IMR-90 (cell line): ENCODE measurements at regions not wholly inside any gene's neighbourhood (a gene's known extent, or its start where the extent isn't known, plus 50 kb on each side); places are given as distances from the start of the nearest gene placed in this dataset.

Source experiments
- ATAC-seq: fragments of 200-7000 bp; cut with Tn5 transposase; 2 replicates; pipeline ENCODE4 v1.9.1; 2020; ENCODE audit warnings: low read depth, mild to moderate bottlenecking, moderate library complexity
- BruUV-seq: library from RNA; stranded (reverse); fragments of 400-500 nt; replicated peaks from 2 replicates; lab custom pipeline; 2021; lab: Mats Ljungman, UMichigan
- CTCF ChIA-PET: fragments of 300-600 bp; formaldehyde crosslinking; extraction: SDS; loops from one replicate; lab custom pipeline; 2021; ENCODE audit warnings: antibody characterized with exemption; lab: Yijun Ruan, JAX
- POLR2A ChIA-PET: fragments of 300-600 bp; sonication (Branson Sonifier 250); formaldehyde crosslinking; loops from one replicate; lab custom pipeline; 2022; ENCODE audit warnings: antibody characterized with exemption; ENCODE audit not compliant: unreplicated experiment; lab: Charles Lee
- DNase-seq: peaks from one replicate; pipeline ENCODE4 v3.0.0; 2013
- H2AFZ ChIP-seq: replicated peaks from 2 replicates; pipeline ENCODE3; 2013; ENCODE audit warnings: low read length, mild to moderate bottlenecking; ENCODE audit not compliant: poor library complexity
- H2AK5ac ChIP-seq: 2 replicates; pipeline ENCODE4 v1.6.1; 2013; ENCODE audit warnings: low read depth, low read length, inconsistent platforms
- H2AK9ac ChIP-seq: replicated peaks from 2 replicates; pipeline ENCODE3; 2013; ENCODE audit warnings: mild to moderate bottlenecking, low read depth, low read length, moderate library complexity; ENCODE audit not compliant: poor library complexity
- H2BK120ac ChIP-seq: 2 replicates; pipeline ENCODE4 v1.6.1; 2013; ENCODE audit warnings: low read depth, low read length, inconsistent platforms
- H2BK15ac ChIP-seq: 3 replicates; pipeline ENCODE4 v1.6.1; 2013; ENCODE audit warnings: low read depth, low read length, inconsistent platforms
- H2BK20ac ChIP-seq: 2 replicates; pipeline ENCODE4 v1.6.1; 2013; ENCODE audit warnings: low read depth, mild to moderate bottlenecking, inconsistent platforms, low read length, moderate library complexity
- H2BK5ac ChIP-seq: 2 replicates; pipeline ENCODE4 v1.6.1; 2013; ENCODE audit warnings: mild to moderate bottlenecking, low read depth, low read length, inconsistent platforms; ENCODE audit not compliant: poor library complexity, severe bottlenecking
- H3K14ac ChIP-seq: replicated peaks from 2 replicates; pipeline ENCODE4 v1.6.1; 2013; ENCODE audit warnings: low read depth, low read length, inconsistent platforms
- H3K18ac ChIP-seq: 2 replicates; pipeline ENCODE4 v1.6.1; 2013; ENCODE audit warnings: low read depth, low read length, control low read depth
- H3K23ac ChIP-seq: 2 replicates; pipeline ENCODE4 v1.6.1; 2013; ENCODE audit warnings: low read depth, low read length, inconsistent platforms
- H3K27ac ChIP-seq: 2 replicates; pipeline ENCODE4 v1.5.1; 2013; ENCODE audit warnings: mild to moderate bottlenecking, control low read depth, low read length; ENCODE audit not compliant: insufficient read depth
- H3K27me3 ChIP-seq: 2 replicates; pipeline ENCODE4 v1.6.1; 2013; ENCODE audit warnings: low read length; ENCODE audit not compliant: control insufficient read depth, insufficient read depth
- H3K36me3 ChIP-seq: 2 replicates; pipeline ENCODE4 v1.6.1; 2013; ENCODE audit warnings: low read length, mixed read lengths; ENCODE audit not compliant: control insufficient read depth, insufficient read depth
- H3K4ac ChIP-seq: 2 replicates; pipeline ENCODE4 v1.6.1; 2013; ENCODE audit warnings: low read depth, low read length, inconsistent platforms
- H3K4me1 ChIP-seq: 2 replicates; pipeline ENCODE4 v1.6.1; 2013; ENCODE audit warnings: low read length, mixed read lengths; ENCODE audit not compliant: control insufficient read depth, insufficient read depth
- H3K4me2 ChIP-seq: 2 replicates; pipeline ENCODE4 v1.6.1; 2013; ENCODE audit warnings: low read depth, mild to moderate bottlenecking, control low read depth, low read length, moderate library complexity
- H3K4me3 ChIP-seq: 2 replicates; pipeline ENCODE4 v1.5.1; 2013; ENCODE audit warnings: low read depth, mild to moderate bottlenecking, control low read depth, low read length, moderate library complexity; ENCODE audit not compliant: insufficient read depth
- H3K56ac ChIP-seq: 2 replicates; pipeline ENCODE4 v1.6.1; 2013; ENCODE audit warnings: low read length, inconsistent platforms; ENCODE audit not compliant: insufficient read depth; ENCODE audit errors: extremely low read depth
- H3K79me1 ChIP-seq, 2 experiments: 2 replicates each; pipeline ENCODE4 v1.6.1; 2013; ENCODE audit warnings: low read length in 2 of 2, inconsistent platforms in 1 of 2, low read depth in 1 of 2
- H3K9ac ChIP-seq: 2 replicates; pipeline ENCODE4 v1.6.1; 2013; ENCODE audit warnings: low read depth, low read length, control low read depth
- H3K9me1 ChIP-seq: 2 replicates; pipeline ENCODE4 v1.6.1; 2013; ENCODE audit warnings: low read length, inconsistent platforms; ENCODE audit not compliant: insufficient read depth
- H3K9me3 ChIP-seq: 2 replicates; pipeline ENCODE4 v1.6.1; 2013; ENCODE audit warnings: low read length; ENCODE audit not compliant: control insufficient read depth, insufficient read depth
- H4K20me1 ChIP-seq: 2 replicates; pipeline ENCODE4 v1.6.1; 2013; ENCODE audit warnings: low read length, inconsistent platforms; ENCODE audit not compliant: insufficient read depth
- H4K5ac ChIP-seq: 2 replicates; pipeline ENCODE4 v1.6.1; 2013; ENCODE audit warnings: mild to moderate bottlenecking, low read depth, low read length, control low read depth
- H4K8ac ChIP-seq, 2 experiments: 2 replicates each; pipeline ENCODE4 v1.6.1; 2013; ENCODE audit warnings: low read depth in 2 of 2, low read length in 2 of 2, control low read depth in 1 of 2, inconsistent platforms in 1 of 2
- H4K91ac ChIP-seq: 2 replicates; pipeline ENCODE4 v1.6.1; 2013; ENCODE audit warnings: low read depth, low read length, inconsistent platforms; ENCODE audit not compliant: insufficient read depth
- BHLHE40 ChIP-seq: fragments of 150-350 bp; IDR thresholded peaks from 2 replicates; pipeline ENCODE4 v1.6.1; 2016; ENCODE audit warnings: mild to moderate bottlenecking, low read depth, low read length
- CEBPB ChIP-seq: IDR thresholded peaks from 2 replicates; pipeline ENCODE4 v1.6.1; 2012; ENCODE audit warnings: low read depth, low read length, improper control_type of control experiment
- CHD1 ChIP-seq: IDR thresholded peaks from 2 replicates; pipeline ENCODE4 v1.6.1; 2012; ENCODE audit warnings: low read depth, low read length, improper control_type of control experiment
- CTCF ChIP-seq: conservative IDR thresholded peaks from 2 replicates; pipeline ENCODE4 v1.5.1; 2012; ENCODE audit warnings: mild to moderate bottlenecking, low read depth, low read length, improper control_type of control experiment
- ELK1 ChIP-seq: fragments of 150-350 bp; IDR thresholded peaks from 2 replicates; pipeline ENCODE4 v1.6.1; 2016; ENCODE audit warnings: low read depth, mild to moderate bottlenecking, low read length, moderate library complexity, borderline replicate concordance
- FOS ChIP-seq: fragments of 150-350 bp; IDR thresholded peaks from 2 replicates; pipeline ENCODE4 v1.6.1; 2016; ENCODE audit warnings: low read depth, low read length
- MAFK ChIP-seq: IDR thresholded peaks from 2 replicates; pipeline ENCODE4 v1.6.1; 2012; ENCODE audit warnings: low read depth, low read length, improper control_type of control experiment
- MAZ ChIP-seq: IDR thresholded peaks from 2 replicates; pipeline ENCODE4 v1.6.1; 2012; ENCODE audit warnings: low read depth, mild to moderate bottlenecking, low read length, improper control_type of control experiment, moderate library complexity, borderline replicate concordance
- MXI1 ChIP-seq: IDR thresholded peaks from 2 replicates; pipeline ENCODE4 v1.6.1; 2012; ENCODE audit warnings: low read depth, mild to moderate bottlenecking, low read length, moderate library complexity, borderline replicate concordance
- NFE2L2 ChIP-seq: fragments of 150-350 bp; IDR thresholded peaks from 2 replicates; pipeline ENCODE4 v1.6.1; 2016; ENCODE audit warnings: low read depth, mild to moderate bottlenecking, low read length
- POLR2A ChIP-seq: IDR thresholded peaks from 2 replicates; pipeline ENCODE4 v1.6.1; 2012; ENCODE audit warnings: mild to moderate bottlenecking, low read depth, low read length
- RAD21 ChIP-seq: IDR thresholded peaks from 2 replicates; pipeline ENCODE4 v1.6.1; 2012; ENCODE audit warnings: low read length, improper control_type of control experiment
- RCOR1 ChIP-seq: IDR thresholded peaks from 2 replicates; pipeline ENCODE4 v1.6.1; 2012; ENCODE audit warnings: mild to moderate bottlenecking, low read length, improper control_type of control experiment; ENCODE audit not compliant: insufficient replicate concordance
- RFX5 ChIP-seq: IDR thresholded peaks from 2 replicates; pipeline ENCODE4 v1.8.0; 2012; ENCODE audit warnings: low read depth, mild to moderate bottlenecking, low read length, moderate library complexity
- SMC3 ChIP-seq: fragments of 150-350 bp; IDR thresholded peaks from 2 replicates; pipeline ENCODE4 v1.6.1; 2016; ENCODE audit warnings: low read depth, mild to moderate bottlenecking, antibody characterized with exemption, low read length, moderate library complexity
- USF2 ChIP-seq: fragments of 150-350 bp; IDR thresholded peaks from 2 replicates; pipeline ENCODE4 v1.6.1; 2017; ENCODE audit warnings: mild to moderate bottlenecking, antibody characterized with exemption, low read length, low read depth
- WGBS, 2 experiments: methylation state at CpG; one replicate each; pipeline versions ENCODE4 v1.1.5 to v1.1.7; 2013; ENCODE audit warnings: missing lambda C conversion rate in 2 of 2; ENCODE audit not compliant: insufficient read length in 1 of 2; ENCODE audit errors: extremely low coverage in 2 of 2; 5-methylcytosine and 5-hydroxymethylcytosine counted together
- dilution Hi-C: fragments of 300-500 bp; cut with HindIII; formaldehyde crosslinking; loops from one replicate; pipeline ENCODE4 v1.14.3; 2018; ENCODE audit warnings: low sequenced_read_pairs; ENCODE audit not compliant: unreplicated experiment
- in situ Hi-C: fragments of 300-500 bp; cut with MboI; formaldehyde crosslinking; loops from 3 replicates; pipeline ENCODE4 v1.14.3; 2019; ENCODE audit warnings: low sequenced_read_pairs, inconsistent platforms, mixed read lengths
- intact Hi-C: fragments of 100-400 bp; cut with micrococcal nuclease; formaldehyde crosslinking; loops from 2 replicates; pipeline ENCODE4 v1.10.0; 2022

- no peak overlapping the region for H3K23ac ChIP-seq
- in situ Hi-C loops (no loop called here), dilution Hi-C loops (no loop called here), intact Hi-C loops (no loop called here)
- no peak overlapping the region for H3K56ac ChIP-seq
- H2AK9ac ChIP-seq, result no peak overlapping the region
- ATAC-seq (no peak), DNase-seq (no peak)
- BruUV-seq, result no TSS peak
- no peaks in the 10 kb centered on the region for H3K9me1 ChIP-seq
- WGBS, 2 experiments, result no CpG with 5 or more reads among the region's 3 CpGs
- no peak overlapping the region for H3K4me2 ChIP-seq
- H4K8ac ChIP-seq, result no peak overlapping the region
- no peaks in the 10 kb centered on the region for H3K27me3 ChIP-seq
- no peak overlapping the region for H3K4me3 ChIP-seq
- H2AK5ac ChIP-seq, result no peak overlapping the region
- H4K5ac ChIP-seq, result no peak overlapping the region
- ChIA-PET CTCF (no interaction called here), POLR2A (no interaction called here)
- TF ChIP-seq ELK1 (no peak), FOS (no peak), SMC3 (no peak), MXI1 (no peak), POLR2A (no peak), CHD1 (no peak), RCOR1 (no peak), CEBPB (no peak), BHLHE40 (no peak), CTCF (no peak), USF2 (no peak), MAZ (no peak), MAFK (no peak), NFE2L2 (no peak), RAD21 (no peak), RFX5 (no peak)
- no peak overlapping the region for H3K14ac ChIP-seq
- H2BK120ac ChIP-seq, result no peak overlapping the region
- H3K9me3 ChIP-seq, result no peaks in the 10 kb centered on the region
- no peaks in the 10 kb centered on the region for H4K20me1 ChIP-seq
- H2AFZ ChIP-seq, result no peak overlapping the region
- no peaks in the 10 kb centered on the region for H3K36me3 ChIP-seq
- no peak overlapping the region for H2BK20ac ChIP-seq
- no peak overlapping the region for H3K27ac ChIP-seq
- H3K79me1 ChIP-seq, result no peaks in the 10 kb centered on the region
- no peak overlapping the region for H3K4ac ChIP-seq
- H3K18ac ChIP-seq, result no peak overlapping the region
- H2BK5ac ChIP-seq, result no peak overlapping the region
- no peak overlapping the region for H4K91ac ChIP-seq
- H3K4me1 ChIP-seq, result no peaks in the 10 kb centered on the region
- H2BK15ac ChIP-seq, result no peak overlapping the region
- H3K9ac ChIP-seq, result no peak overlapping the region
These were observed 65.1 kb upstream of the CXCR4 start for GRCh38 chr2:136183097-136183496.
